B cell (primary cell): ENCODE measurements at regions not wholly inside any gene's neighbourhood (a gene's known extent, or its start where the extent isn't known, plus 50 kb on each side); places are given as distances from the start of the nearest gene placed in this dataset.

Experiments
- ATAC-seq: fragments of 200-7000 bp; cut with Tn5 transposase; one replicate; pipeline ENCODE4 v1.10.0; 2021; ENCODE audit warnings: low read depth, mild to moderate bottlenecking, moderate number of reproducible peaks, moderate library complexity
- CTCF ChIA-PET: fragments of 350-600 bp; sonication (Branson Sonifier 250); formaldehyde crosslinking; loops from one replicate; lab custom pipeline; 2021; ENCODE audit warnings: antibody characterized with exemption, inconsistent platforms; lab: Charles Lee
- POLR2A ChIA-PET: fragments of 350-600 bp; sonication (Branson Sonifier 250); formaldehyde crosslinking; loops from one replicate; lab custom pipeline; 2021; ENCODE audit warnings: antibody characterized with exemption; lab: Charles Lee
- DNase-seq: peaks from one replicate; pipeline ENCODE4 v3.0.0; 2013
- H2AFZ ChIP-seq: 2 replicates; pipeline ENCODE4 v1.6.1; 2012; ENCODE audit warnings: mild to moderate bottlenecking, low read depth, low read length; ENCODE audit not compliant: insufficient read depth, poor library complexity, severe bottlenecking
- H3K27ac ChIP-seq, 2 donors: 1 replicate in 1 of 2; 2 replicates in 1 of 2; pipeline ENCODE4 v1.5.1; 2012 to 2013; ENCODE audit warnings: low read length in 2 of 2, mild to moderate bottlenecking in 2 of 2, moderate library complexity in 1 of 2
- H3K27me3 ChIP-seq, 4 experiments: fragments of 200-600 bp in 1 of 4; sonication (generic) in 1 of 4; replicated peaks in 1 of 4; 1 replicate in 2 of 4; 2 replicates in 2 of 4; pipeline versions ENCODE4 v1.6.1 to v1.7.0; 2013 to 2016; ENCODE audit warnings: low read length in 3 of 4, mild to moderate bottlenecking in 2 of 4, mixed read lengths in 1 of 4, moderate library complexity in 1 of 4; ENCODE audit not compliant: insufficient read depth in 4 of 4, control insufficient read depth in 3 of 4; ENCODE audit errors: control extremely low read depth in 1 of 4
- H3K36me3 ChIP-seq, 2 experiments: replicated peaks in 1 of 2; 1 replicate in 1 of 2; 2 replicates in 1 of 2; pipeline versions ENCODE4 v1.6.1 to v1.7.1; 2013; ENCODE audit warnings: low read length in 1 of 2; ENCODE audit not compliant: insufficient read depth in 2 of 2, control insufficient read depth in 1 of 2; ENCODE audit errors: control extremely low read depth in 1 of 2, extremely low read depth in 1 of 2
- H3K4me1 ChIP-seq, 2 donors: fragments of 200-600 bp in 1 of 2; sonication (generic) in 1 of 2; 1 replicate in 1 of 2; 2 replicates in 1 of 2; pipeline versions ENCODE4 v1.5.1 to v1.6.1; 2013 to 2017; ENCODE audit warnings: low read length in 2 of 2; ENCODE audit not compliant: control insufficient read depth in 2 of 2, insufficient read depth in 2 of 2
- H3K4me2 ChIP-seq: replicated peaks from 2 replicates; pipeline ENCODE3; 2012; ENCODE audit warnings: mild to moderate bottlenecking, low read depth, low read length; ENCODE audit not compliant: poor library complexity, severe bottlenecking
- H3K4me3 ChIP-seq, 5 experiments: fragments of 200-600 bp in 1 of 5; sonication (generic) in 1 of 5; 1 replicate in 3 of 5; 2 replicates in 2 of 5; pipeline versions ENCODE4 v1.5.1 to v1.7.0; 2011 to 2016; ENCODE audit warnings: low read length in 4 of 5, mild to moderate bottlenecking in 4 of 5, low read depth in 2 of 5, control low read depth in 1 of 5, moderate library complexity in 1 of 5; ENCODE audit not compliant: insufficient read depth in 1 of 5; ENCODE audit errors: control extremely low read depth in 1 of 5, extremely low read depth in 1 of 5
- H3K79me2 ChIP-seq: fragments of 200-600 bp; sonication (generic); one replicate; pipeline ENCODE4 v1.6.0; 2016; ENCODE audit warnings: low read length; ENCODE audit not compliant: control insufficient read depth, insufficient read depth
- H3K9ac ChIP-seq: fragments of 200-600 bp; sonication (generic); 2 replicates; pipeline ENCODE4 v1.6.1; 2017; ENCODE audit warnings: mild to moderate bottlenecking, low read length, moderate library complexity
- H3K9me3 ChIP-seq, 3 donors: one replicate each; pipeline versions ENCODE4 v1.6.1 to v1.7.1; 2013; ENCODE audit warnings: low read length in 2 of 3; ENCODE audit not compliant: control insufficient read depth in 2 of 3, insufficient read depth in 1 of 3; ENCODE audit errors: control extremely low read depth in 1 of 3
- H4K20me1 ChIP-seq: 2 replicates; pipeline ENCODE4 v1.6.0; 2012; ENCODE audit warnings: mild to moderate bottlenecking, low read length; ENCODE audit not compliant: insufficient read depth, control insufficient read depth, poor library complexity, severe bottlenecking
- H3K27ac Mint-ChIP-seq: one replicate; pipeline ENCODE4 v1.8.0; 2021; ENCODE audit warnings: mixed read lengths
- H3K27me3 Mint-ChIP-seq: one replicate; pipeline ENCODE4 v1.8.0; 2021; ENCODE audit warnings: mixed read lengths
- H3K4me1 Mint-ChIP-seq: one replicate; pipeline ENCODE4 v1.8.0; 2021; ENCODE audit warnings: mixed read lengths
- H3K4me3 Mint-ChIP-seq: one replicate; pipeline ENCODE4 v1.8.0; 2021; ENCODE audit warnings: mixed read lengths
- H3K9me3 Mint-ChIP-seq: one replicate; pipeline ENCODE4 v1.8.0; 2022; ENCODE audit warnings: mixed read lengths; ENCODE audit not compliant: insufficient read depth
- EZH2 ChIP-seq: IDR thresholded peaks from 2 replicates; pipeline ENCODE4 v1.6.1; 2012; ENCODE audit warnings: borderline replicate concordance, low read depth, mild to moderate bottlenecking, moderate library complexity, low read length; ENCODE audit not compliant: insufficient read depth, poor library complexity, severe bottlenecking
- WGBS: methylation state at CpG from one replicate; pipeline ENCODE4 v1.1.5; 2013; ENCODE audit warnings: missing lambda C conversion rate; ENCODE audit not compliant: insufficient coverage; 5-methylcytosine and 5-hydroxymethylcytosine counted together
- intact Hi-C: fragments of 100-400 bp; cut with micrococcal nuclease; formaldehyde crosslinking; loops from one replicate; pipeline ENCODE4 v1.10.0; 2022
- TF ChIP-seq, protein P1 (sequence below): fragments of 200-600 bp; IDR thresholded peaks from one replicate; pipeline ENCODE4 v1.8.0; 2022; ENCODE audit warnings: antibody characterized with exemption, mild to moderate bottlenecking

DNA sequence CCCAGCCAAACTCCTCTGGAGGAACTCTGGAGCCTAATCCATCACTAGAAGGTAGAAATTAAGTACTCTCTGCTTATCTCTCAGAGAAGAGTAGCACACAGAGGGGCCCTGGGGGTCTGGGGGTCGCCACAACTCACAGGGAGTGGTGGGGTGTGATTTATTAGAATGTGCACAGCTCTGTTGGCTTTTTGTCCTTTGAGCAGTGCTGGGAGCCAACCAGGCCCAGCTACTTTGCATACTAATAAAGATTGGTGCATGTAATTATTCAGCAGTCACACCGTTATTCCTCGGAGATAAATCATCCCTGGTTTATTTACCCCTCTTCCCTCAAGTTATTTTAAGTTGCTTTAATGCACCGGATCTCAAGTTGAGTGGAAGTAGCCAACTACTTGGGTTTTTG is 606.7 kb upstream of the EEF2KMT start:
- Histone ChIP-seq H3K4me3 (no peak overlapping the region), H3K27me3 (no peaks in the 10 kb centered on the region), H3K4me1 (no peaks in the 10 kb centered on the region), H4K20me1 (no peaks in the 10 kb centered on the region), H3K36me3 (no peaks in the 10 kb centered on the region), H2AFZ (no peak overlapping the region), H3K9ac (no peak overlapping the region), H3K27ac (no peak overlapping the region), H3K9me3 (peaks cover 0 to 12% (median 8%) of the 10 kb centered on the region in 3 donors), H3K4me2 (no peak overlapping the region), H3K79me2 (no peaks in the 10 kb centered on the region)
- CTCF ChIA-PET: no interaction called here
- Mint-ChIP-seq H3K4me1 (no peaks in the 10 kb centered on the region), H3K27me3 (no peaks in the 10 kb centered on the region), H3K9me3 (peaks cover 19% of the 10 kb centered on the region), H3K27ac (no peak overlapping the region), H3K4me3 (no peak overlapping the region)
- DNase-seq (no peak), ATAC-seq (no peak)
- TF ChIP-seq, protein P1, sequence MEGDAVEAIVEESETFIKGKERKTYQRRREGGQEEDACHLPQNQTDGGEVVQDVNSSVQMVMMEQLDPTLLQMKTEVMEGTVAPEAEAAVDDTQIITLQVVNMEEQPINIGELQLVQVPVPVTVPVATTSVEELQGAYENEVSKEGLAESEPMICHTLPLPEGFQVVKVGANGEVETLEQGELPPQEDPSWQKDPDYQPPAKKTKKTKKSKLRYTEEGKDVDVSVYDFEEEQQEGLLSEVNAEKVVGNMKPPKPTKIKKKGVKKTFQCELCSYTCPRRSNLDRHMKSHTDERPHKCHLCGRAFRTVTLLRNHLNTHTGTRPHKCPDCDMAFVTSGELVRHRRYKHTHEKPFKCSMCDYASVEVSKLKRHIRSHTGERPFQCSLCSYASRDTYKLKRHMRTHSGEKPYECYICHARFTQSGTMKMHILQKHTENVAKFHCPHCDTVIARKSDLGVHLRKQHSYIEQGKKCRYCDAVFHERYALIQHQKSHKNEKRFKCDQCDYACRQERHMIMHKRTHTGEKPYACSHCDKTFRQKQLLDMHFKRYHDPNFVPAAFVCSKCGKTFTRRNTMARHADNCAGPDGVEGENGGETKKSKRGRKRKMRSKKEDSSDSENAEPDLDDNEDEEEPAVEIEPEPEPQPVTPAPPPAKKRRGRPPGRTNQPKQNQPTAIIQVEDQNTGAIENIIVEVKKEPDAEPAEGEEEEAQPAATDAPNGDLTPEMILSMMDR: no peak
- TF ChIP-seq EZH2: no peak
- 29% methylated on average over 1 of the region's 4 CpGs for WGBS
- POLR2A ChIA-PET: no interaction called here
- intact Hi-C loops: no loop called here

DNA sequence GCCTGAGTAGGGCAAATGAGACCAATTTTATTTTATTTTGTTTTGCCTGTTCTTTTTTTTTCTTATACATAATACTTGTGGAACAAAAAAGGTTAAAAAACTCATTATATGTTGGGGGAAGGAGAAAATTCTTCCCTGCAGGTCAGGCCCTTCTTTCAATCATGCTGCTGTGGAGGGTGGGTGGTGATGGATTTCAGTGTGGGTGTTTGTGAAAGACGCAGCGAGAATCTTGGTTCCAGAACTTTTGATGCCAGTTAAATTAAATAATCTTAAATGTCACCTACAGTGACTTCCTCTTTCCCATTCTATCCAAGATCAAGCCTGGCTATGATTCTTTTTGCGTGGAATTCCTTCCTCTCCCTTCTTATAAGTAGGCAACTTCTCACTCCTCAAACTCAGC is 595.8 kb upstream of the EEF2KMT start:
- POLR2A ChIA-PET: no interaction called here
- no peaks in the 10 kb centered on the region for H3K79me2 ChIP-seq
- H3K9ac ChIP-seq: no peak overlapping the region
- H2AFZ ChIP-seq: no peak overlapping the region
- H3K9me3 ChIP-seq: no peaks in the 10 kb centered on the region
- WGBS: no CpG with 5 or more reads among the region's 3 CpGs
- CTCF ChIA-PET: no interaction called here
- Mint-ChIP-seq H3K27me3 (no peaks in the 10 kb centered on the region), H3K9me3 (peaks cover 4% of the 10 kb centered on the region), H3K4me1 (no peaks in the 10 kb centered on the region), H3K4me3 (no peak overlapping the region), H3K27ac (no peak overlapping the region)
- no peaks in the 10 kb centered on the region for H3K36me3 ChIP-seq
- no peaks in the 10 kb centered on the region for H3K4me1 ChIP-seq
- H3K4me3 ChIP-seq: no peak overlapping the region
- ATAC-seq: no peak
- DNase-seq: no peak
- no peak overlapping the region for H3K27ac ChIP-seq
- no peaks in the 10 kb centered on the region for H3K27me3 ChIP-seq
- no peaks in the 10 kb centered on the region for H4K20me1 ChIP-seq
- intact Hi-C loops: no loop called here
- TF ChIP-seq EZH2: no peak
- TF ChIP-seq, protein P1: no peak
- no peak overlapping the region for H3K4me2 ChIP-seq
